Pons (tissue), 1 donor: ENCODE measurements at regions not wholly inside any gene's neighbourhood (a gene's known extent, or its start where the extent isn't known, plus 50 kb on each side); places are given as distances from the start of the nearest gene placed in this dataset.

Experiments used
- DNase-seq: peaks from one replicate; pipeline ENCODE4 v3.0.0-alpha.2; 2016; ENCODE audit warnings: low spot score

DNA sequence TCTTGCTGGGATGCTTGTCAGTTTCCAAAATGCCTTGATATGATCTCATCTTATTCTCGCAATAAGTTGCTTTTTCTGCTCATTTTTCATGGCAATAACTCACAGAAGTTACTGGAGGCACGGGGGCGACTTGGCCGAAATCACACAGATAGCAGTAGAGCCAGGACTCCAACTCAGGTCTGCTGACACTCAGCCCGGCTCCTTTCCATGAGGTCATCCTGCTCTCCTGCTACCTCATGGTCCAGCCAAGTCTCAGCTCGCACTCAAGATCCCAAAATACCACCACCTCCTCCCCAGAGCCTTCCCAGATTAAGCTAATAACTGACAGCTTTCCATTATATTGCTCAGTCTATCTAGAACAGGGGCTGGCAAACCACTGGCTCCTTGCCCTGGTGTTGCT is 269.5 kb downstream of the MAP2K4 start:
- DNase-seq, result no peak

DNA sequence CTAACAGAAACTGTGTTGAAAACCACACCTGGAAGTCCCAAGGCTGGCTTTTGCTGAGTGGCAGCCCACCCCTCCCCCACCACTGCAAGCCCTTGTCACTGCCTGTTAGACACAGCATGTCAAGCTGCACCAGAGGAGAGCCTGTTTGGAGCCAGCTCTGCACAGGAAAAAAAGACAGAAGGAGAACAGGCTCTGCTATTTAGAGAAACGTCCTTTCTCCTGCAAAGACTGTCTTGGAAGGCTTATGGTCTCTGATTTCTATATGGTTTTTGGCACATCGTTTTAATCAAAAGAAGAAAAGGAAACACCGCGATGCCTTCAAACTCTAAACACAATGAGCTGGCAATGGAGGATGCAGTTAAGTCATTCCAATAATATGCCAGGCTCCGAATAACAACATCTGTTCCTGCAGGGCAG is 275.5 kb downstream of the MAP2K4 start:
- DNase-seq, result peak; percentile 33

DNA sequence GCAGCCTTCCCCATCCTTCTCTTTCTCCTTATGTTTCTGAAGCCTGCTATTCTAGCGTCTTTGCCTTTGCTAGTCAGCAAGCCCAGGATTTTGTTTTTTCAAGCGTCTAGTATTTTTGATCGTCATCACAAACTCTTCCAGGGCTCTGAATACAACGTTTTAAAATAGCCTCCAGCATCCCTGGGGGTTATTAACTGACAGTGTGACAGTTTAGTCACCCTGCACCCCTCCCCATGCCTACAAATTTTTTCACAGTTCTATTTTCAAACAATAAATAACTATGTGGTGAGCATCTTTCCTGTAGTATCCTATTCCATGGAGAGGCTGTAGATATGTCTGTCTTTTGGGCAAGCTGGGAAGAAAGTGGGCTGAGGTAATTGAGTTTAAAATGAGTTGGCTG is 280.9 kb downstream of the MAP2K4 start:
- no peak for DNase-seq

GRCh38 chr17:12302711-12303110 is 282.0 kb downstream of the MAP2K4 start:
- DNase-seq, result no peak

DNA sequence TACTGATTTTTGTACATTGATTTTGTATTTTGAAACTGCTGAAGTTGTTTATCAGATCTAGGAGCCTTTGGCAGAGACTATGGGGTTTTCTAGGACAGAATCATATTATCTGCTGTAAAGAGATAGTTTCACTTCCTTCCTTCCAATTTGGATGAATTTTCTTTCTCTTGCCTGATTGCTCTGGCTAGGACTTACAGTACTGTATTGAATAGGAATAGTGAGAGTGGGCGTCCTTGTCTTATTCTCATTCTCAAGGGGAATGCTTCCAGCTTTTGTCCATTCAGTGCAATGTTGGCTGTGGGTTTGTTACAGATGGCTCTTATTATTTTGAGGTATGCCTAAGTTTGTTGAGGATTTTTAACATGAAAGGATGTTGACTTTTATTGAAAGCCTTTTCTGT is 290.1 kb downstream of the MAP2K4 start:
- DNase-seq, result no peak

DNA sequence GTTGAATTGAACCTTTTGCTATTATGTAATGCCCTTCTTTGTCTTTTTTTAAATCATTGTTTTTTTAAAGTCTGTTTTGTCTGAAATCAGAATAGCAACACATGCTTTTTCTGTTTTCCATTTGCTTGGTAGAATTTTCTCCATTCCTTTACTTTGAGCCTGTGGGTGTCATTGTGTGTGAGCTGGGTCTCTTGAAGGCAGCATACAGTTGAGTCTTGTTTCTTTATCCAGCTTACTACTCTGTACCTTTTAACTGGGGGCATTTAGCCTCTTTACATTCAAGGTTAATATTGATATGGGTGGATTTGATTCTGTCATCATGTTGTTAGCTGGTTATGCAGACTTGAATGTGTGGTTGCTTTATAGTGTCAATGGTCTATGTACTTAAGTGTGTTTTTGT is 292.0 kb downstream of the MAP2K4 start:
- no peak for DNase-seq

DNA sequence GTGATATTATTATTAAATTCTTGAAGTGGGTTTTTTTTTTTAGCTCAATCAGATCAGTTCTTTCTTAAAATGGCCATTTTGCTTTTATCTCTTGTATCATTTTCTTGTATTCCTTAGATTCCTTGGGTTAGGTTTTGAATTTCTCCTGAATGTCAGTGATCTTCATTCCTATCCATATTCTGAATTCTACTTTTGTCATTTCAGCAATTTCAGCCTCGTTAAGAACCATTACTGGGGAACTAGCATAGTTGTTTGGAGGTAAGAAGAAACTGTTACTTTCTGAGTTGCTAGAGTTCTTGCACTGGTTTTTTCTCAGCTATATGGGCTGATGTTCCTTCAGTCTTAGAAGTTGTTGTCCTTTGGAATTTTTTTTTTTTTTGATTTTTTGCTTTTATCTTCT is 293.1 kb downstream of the MAP2K4 start:
- no peak for DNase-seq

- DNase-seq, result no peak
Observed at GRCh38 chr17:12316021-12316420, 295.3 kb downstream of the MAP2K4 start.

GRCh38 chr17:12318571-12319266 is 298.0 kb downstream of the MAP2K4 start:
- DNase-seq, result no peak

- DNase-seq, result peak; percentile 38
Observed at GRCh38 chr17:12320286-12320685, 299.6 kb downstream of the MAP2K4 start.

GRCh38 chr17:12328204-12328603 is 307.5 kb downstream of the MAP2K4 start:
- DNase-seq, result no peak

- no peak for DNase-seq
Observed at GRCh38 chr17:12330456-12330855, 309.8 kb downstream of the MAP2K4 start.

GRCh38 chr17:12341328-12341727 is 320.7 kb downstream of the MAP2K4 start:
- DNase-seq, result no peak

- no peak for DNase-seq
Observed at GRCh38 chr17:12342161-12342560, 321.5 kb downstream of the MAP2K4 start.

DNA sequence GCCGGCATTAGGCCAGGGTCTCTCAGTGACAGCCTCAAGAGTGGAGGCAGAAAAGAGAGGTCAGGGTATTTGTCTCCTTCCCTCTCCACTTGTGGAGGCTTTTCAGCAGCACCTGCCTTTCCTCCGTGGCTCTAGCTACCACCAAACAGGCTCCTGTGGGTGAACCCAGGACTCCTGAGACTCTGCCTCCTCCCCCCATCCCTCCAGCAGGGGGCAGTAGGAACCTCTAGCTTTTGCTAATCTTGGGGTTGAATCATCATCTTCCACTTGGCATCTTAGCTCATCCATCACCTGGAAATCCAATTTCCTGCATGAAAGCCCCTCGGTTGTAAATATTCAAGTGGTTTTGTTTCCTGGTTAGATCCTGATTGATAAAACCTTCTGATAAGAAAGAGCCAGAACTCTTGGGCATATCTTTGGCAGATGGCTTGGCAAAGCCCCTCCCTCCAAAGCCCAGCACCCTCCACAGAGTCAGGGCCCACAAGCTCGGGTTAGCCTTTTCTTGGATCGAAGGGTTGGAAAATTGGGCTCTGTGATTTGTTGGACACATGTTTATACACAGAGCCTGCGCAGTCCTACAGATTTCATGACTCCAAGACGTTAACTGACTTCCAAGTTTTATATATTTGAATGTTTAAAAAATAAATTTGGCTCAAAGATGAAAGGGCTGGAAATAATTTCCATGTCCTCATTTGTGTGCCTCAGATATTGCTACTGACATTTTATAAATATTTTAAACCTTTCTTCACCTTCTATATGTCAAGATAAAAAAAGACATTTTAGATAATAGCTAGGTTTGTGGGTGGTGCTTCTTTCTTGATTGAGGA is 322.1 kb downstream of the MAP2K4 start:
- no peak for DNase-seq

- DNase-seq, result no peak
Observed at GRCh38 chr17:12348476-12348875, 317.2 kb upstream of the MYOCD start.

DNA sequence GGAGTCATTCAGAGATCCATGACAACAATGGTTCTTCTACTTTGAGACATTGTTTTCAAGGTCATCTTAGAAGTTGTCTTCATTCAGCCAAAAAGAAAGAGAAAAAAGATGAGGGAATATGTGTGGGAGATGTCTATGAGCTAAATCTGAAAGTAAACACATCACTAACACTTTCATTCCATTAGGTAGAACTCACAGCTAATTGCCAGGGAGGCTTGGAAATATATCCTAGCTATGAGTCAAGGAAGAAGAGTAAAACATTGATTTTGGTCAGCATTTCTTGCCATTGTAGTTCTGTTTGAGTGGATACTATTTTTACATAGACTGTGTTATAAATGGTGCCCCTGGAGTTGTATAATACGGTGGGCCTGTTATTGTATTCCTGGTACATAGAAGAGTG is 316.4 kb upstream of the MYOCD start:
- DNase-seq, result no peak

- no peak for DNase-seq
Observed at GRCh38 chr17:12352127-12352526, 313.6 kb upstream of the MYOCD start.

- no peak for DNase-seq
Observed at GRCh38 chr17:12357600-12357999, 308.1 kb upstream of the MYOCD start.

- DNase-seq, result no peak
Observed at GRCh38 chr17:12358477-12358876, 307.2 kb upstream of the MYOCD start.

DNA sequence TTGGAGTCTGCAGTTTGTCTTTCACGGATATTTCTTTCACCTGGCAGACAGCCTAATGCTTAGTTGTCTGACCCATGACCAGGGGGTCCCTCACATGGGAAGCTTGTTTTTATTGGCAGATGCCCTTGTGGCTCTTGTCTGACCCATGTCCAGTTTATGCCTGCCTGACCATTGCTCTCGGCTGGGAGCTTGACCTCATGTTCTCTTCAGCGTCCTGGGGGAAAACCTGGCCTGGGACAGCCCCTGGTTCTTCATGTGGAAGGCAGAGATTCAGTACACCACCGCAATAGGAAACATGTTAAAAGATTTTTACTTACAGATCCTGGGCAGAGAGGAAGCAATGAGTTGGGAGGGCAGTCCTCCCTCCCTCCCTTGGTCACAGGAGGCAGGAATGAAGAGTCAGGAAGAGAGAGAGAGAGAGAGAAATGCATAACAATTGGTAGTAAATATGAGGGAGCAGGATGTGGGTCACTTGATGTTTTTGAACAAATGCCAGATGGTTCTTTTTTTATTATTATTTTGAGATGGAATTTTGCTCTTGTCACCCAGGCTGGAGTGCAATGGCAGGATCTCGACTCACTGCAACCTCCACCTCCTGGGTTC is 302.7 kb upstream of the MYOCD start:
- no peak for DNase-seq

- DNase-seq, result no peak
Observed at GRCh38 chr17:12365805-12366204, 299.9 kb upstream of the MYOCD start.

DNA sequence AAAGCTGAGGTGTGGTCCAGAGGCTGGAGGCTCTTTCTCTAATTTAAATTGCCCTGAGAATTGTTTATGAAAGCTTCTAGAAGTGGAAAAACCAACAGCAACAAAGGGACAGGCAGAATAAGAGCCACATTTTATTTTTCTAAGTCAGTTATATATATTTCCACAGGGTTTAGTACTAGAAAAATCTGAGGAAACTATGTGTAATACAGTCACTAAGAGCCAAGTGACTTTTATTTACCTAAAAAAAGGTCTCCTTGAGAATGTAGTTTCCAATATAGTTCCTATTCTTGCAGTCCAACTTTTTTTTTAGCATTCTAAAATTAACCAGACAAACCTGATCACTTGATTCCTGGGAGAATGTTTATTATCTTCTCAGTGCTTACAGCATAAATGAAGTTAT is 296.6 kb upstream of the MYOCD start:
- DNase-seq, result no peak
